NCI-H1436 (cell line): ENCODE measurements at regions not wholly inside any gene's neighbourhood (a gene's known extent, or its start where the extent isn't known, plus 50 kb on each side); places are given as distances from the start of the nearest gene placed in this dataset.
A peak's percentile ranks its signal among the peaks of the same experiment; 100 is the strongest.
"Not testable (repeated sequence)": the region's sequence is repeated elsewhere in the genome, so short reads cannot be mapped to it uniquely, and the experiment has no call there.

Experiments
- DNase-seq: peaks from one replicate; lab custom pipeline; 2025; lab: John Stamatoyannopoulos, UW

DNA sequence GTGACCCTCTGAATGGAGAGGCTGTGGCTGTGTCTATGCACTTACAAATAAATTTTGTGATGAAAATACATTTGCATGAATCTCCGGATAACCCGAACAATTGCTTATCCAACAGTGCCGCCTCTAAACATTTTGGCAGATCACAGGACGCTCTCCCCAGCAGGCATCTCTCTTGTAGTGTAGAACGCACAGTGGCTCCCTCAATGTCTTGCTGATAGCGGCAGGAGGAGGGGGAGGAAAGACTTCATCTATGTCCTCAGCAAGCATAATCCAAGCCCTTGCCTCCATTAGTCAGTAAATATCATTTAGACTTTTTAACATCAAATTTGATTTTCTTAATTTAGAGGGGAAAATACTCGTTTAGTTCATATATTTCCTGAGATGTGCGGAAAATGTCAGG, 318.1 kb upstream of the IGF1R start:
- DNase-seq = no peak

DNA sequence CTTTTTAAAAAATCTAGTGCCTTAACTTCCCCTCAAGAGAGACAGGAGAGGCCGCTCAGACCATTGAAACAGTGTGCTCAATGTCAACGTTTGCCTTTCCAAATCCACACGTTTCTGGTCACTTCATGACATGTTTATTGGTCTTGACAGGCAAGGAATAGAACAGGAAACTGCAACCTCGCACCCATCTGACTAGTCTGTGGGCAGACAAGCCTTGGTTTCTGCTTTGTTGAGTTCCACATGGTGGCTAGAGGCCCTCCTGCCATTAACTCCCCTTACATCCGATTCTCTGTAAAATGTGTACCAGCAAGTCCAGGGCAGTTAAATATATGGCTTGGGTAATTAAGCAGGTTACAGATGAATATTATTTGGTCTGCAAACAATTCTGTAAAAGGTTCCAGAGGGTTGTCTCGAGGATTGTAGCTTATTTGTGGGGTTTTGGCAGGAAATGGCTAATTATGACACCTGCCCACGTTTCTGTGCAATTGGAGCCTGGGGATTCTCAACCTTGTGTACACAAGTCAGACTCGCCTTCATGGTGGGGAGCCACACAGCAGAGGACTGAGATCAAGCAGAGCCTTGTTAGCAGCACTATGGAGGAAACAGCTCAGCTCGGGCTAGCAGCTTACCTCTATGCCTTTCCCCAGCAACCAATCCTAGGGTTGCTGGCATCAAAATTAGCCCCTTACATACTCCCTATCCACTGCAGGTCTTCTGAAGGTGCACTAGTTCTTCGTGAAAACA, 317.5 kb upstream of the IGF1R start:
- peak; percentile 40 for DNase-seq

DNA sequence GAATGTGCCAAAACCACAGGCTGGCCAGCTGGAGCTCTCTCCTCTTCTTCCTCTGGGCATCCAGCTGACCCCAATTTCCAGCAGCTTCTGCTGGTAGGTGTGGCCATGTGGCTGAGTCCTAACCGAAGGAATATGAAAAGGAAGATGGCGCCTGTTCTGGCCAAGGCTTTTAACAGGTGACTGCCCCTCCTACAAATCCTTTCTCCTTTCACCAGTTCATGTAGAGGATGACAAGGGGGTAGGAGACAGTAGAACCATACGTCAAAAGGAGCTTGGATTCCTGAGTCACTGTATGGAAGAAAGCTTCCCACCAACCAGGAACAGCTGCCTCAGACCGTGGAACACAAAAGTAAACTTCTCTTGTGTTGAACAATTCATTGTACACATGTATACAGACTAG, 316.7 kb upstream of the IGF1R start:
- no peak for DNase-seq

DNA sequence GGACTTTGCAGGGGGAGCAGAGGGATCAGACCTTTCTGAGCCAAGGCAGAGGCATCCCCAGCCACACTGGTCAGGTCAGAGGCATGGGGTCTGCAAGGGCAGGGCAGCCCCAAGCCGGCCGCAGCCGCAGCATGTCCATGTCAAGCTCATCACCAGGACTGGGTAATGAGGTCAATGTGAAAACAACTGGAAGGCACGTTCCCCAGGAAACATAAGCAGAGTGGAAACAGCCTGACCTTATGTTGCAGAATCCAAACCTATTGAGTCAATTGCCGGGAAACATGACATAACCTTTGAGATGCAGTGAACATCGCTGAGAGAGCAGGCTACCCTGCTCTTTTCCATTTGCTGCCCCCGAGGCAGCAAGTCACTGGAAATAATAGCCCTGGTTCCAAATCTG, 315.1 kb upstream of the IGF1R start:
- DNase-seq = no peak

DNA sequence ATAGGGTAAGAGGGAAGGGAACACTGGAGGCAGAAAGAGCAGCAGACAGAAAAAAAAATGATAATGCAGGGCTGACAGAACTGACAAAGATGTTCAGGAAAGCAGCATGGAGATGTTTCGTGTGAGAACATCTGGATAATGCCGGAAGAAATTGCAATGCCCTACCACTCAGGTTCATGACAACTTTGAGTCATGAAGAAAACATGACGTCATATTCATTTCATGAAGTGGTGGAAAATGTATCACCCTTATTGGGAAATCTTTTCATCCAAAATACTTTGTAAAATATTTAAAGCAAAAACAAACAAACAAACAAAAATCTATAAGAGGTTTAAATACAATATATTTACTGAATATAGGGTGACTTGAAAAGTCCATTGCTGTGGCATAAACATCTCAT, 305.4 kb upstream of the IGF1R start:
- no peak for DNase-seq

DNA sequence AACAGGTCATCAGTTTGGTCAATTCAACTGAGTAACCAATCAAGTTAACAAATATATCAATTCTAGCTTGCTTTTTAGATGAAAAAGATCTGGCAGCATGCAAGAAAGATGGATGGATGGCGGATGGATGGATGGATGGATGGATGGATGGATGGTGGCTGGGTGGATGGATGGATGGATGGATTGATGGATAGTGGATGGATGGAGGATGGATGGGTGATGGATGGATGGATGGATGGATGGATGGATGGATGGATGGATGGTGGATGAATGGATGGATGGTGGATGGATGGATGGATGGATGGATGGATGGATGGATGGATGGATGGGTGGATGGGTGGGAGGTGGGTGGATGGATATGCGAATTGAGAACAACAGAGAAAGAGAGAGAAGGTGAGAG, 303.7 kb upstream of the IGF1R start:
- no peak for DNase-seq

DNA sequence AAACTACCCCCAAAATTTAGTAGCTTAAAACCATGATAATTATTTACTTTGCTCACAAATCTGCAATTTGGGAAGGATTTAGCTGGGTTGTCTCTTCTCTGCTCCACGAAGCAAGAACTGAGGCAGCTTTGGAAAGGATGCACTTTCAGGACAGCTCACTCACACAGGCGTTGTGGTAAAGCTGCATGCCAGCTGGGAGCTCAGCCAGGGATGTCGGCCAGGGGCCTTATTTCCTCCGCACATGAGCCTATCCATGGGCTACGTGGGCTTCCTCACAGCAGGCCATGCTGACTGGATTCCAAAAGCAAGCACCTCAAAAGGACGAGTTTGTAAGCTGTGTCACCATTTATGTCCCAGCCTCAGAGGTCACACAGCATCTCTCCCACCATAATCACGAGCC, 301.3 kb upstream of the IGF1R start:
- no peak for DNase-seq

DNA sequence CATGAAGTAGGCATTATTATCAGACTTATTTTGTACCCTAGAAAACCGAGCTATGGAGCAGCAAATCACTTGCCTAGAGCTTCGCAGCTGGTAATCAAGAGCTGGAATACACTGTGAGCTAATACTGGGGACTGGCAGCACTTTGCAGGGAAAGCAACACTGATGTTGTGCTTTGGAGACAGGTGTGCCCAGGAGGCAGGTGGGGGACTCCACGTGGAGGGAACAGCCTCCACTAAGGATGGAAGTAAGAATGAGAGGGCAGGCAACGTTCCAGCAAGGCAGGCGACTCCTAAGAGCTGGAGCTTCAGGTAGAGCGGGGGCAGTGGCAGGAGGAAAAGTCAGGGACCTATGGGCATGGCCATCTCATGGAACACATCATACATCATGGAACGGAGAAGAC, 300.5 kb upstream of the IGF1R start:
- DNase-seq = no peak

DNA sequence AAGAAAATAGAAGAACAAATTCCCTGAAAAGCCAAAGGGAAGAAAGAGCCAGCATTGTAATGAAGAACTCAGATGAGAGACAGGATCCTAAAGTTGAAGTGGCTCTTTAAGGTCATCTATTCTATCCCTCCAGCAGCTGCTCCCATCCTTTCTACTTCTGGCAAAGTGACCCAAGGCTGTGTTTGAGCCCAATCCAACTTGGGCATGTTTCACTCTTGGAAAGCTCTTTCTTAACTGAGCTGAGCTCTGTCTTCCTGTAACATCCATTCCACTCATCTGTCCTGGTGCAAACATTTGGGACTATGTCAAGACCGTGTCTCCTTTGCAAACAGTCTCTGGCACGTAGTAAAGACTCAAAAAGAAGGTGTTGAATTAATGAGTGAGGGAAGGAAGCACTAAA, 298.1 kb upstream of the IGF1R start:
- DNase-seq = no peak

DNA sequence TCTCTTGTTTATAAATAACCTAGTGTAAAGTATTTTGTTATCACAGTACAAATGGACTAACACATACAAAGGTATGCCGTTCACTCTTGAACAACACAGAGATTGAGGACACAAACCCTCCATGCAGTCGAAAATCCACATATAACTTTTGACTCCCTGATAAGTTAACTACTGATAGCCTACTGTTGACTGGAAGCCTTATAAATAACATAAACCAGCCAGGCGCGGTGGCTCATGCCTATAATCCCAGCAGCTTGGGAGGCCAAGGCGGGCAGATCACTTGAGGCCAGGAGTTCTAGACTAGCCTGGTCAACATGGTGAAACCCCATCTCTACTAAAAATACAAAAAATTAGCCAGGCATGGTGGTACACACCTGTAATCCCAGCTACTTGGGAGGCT, 290.1 kb upstream of the IGF1R start:
- DNase-seq = not testable (repeated sequence)

DNA sequence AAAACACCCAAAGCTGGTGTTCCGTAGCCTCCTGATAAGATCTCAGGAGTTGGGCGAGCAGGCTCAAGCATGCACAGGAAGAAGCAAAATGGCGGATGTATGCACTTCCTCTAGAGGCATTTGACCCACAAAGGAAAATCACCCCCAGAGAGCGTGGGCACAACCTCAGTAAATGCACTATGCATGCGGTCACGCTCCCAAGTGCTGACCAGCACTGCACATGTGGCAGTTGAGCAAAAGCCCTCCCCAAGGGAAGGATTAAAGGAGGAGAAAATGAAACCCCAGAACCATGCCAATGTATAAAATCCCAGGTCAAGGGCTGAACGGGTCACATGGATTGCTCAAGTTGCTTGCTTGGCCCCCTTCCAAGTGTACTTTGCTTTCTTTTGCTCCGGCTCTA, 289.4 kb upstream of the IGF1R start:
- no peak for DNase-seq

DNA sequence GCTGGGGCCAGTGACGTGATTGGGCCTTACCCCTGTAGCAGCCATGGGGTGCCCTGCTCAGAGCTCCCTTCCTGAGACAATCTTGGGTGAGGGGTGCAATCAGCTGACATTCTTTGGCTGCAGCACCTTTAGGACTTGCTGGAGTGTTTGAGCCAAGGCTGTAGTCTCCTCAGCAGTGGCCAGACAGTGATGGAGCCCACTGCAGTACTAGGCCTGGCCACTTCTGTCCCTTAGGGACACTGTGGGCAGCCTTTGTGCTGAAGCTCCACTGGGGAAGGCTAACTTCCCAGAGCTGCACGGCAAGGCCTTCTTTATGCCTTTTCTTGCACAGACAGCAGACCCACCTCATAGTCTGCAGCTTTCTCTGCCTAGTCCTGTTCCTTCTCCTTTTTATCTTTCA, 284.9 kb upstream of the IGF1R start:
- no peak for DNase-seq

DNA sequence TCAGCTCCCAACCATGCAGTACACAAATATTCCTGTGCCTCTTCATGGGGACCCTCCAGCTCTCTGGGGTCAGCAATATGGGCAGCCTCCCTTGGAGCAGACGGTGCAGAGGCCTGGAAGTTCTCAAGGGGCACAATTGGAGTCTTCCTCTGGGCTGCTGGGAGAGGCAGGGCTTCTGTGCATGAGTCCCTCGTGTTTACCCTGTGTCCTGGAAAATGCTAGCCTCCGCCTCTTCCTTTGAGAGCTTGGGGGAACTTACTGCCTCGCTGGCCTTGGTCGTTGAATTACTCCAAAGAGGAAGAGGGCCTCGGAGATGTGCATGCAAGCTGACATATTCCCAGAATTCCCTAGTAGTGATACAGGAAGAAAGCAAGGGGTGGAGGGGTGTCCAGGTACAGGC, 284.4 kb upstream of the IGF1R start:
- no peak for DNase-seq

DNA sequence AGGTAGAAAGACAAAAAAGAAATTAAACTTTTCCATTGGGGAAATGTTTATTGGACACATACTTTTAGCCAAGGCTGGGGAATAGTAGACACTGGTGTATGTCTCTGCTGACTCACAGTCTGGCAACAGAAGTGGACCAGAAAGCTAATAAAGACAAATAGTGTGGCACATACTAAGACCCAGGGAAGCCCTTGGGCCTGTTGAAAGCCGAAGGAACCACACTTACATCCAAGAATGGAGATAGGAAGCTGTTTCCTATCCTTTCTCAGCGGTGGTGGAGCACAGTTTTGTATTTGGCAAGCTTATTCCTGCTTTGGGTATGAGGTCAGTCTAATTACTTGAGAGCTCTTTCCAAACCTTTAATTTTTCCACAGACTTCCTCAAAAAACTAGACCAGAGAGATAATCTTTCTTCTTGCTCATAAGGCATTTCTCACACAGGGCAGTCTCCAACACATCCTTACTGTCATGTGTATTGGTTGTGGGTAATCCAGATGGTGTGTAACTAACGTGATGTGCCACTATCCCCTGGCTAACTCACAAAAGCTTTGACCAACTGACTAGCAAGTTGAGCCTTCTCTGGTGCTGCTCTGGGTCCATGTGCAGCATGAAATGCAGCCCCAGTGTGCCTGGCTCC, 279.1 kb upstream of the IGF1R start:
- no peak for DNase-seq

DNA sequence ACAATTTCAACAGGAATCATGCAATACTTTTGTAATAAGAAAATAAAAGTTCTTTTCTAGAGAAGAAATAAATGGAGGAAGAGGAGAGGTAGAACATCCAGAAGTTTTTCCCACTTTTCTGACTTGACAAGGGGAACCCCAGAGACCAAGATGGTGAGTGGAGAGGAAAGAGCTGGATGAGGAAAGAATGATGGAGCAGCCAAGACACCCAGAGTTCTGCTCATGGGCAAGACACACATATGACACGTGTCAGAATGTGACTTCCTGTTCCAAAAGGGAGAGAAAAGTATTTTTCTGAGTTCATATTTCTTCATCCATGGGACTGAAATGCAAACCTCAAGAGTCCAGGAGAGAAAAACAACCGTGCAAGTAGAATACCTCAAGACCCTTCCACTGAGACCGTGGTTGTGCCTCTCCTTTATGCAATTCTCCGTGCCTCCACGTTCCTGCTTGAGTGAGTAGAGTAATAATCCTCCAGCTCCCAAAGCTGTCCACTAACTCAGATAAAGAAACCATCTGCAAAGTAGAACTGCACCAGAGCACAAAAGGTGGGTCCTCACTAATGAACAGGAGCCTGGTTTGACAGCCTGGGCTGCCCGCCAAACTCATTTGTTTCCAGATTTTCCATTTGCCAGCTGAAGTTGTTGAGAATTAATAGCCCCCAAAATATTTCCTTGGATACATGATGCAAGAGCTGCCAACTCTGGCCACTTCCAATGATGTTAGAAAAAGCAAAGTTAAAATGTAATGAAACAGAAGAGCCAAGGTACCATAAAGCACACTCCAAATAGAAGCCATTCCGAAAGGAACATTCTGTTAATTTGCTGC, 272.6 kb upstream of the IGF1R start:
- DNase-seq = no peak

DNA sequence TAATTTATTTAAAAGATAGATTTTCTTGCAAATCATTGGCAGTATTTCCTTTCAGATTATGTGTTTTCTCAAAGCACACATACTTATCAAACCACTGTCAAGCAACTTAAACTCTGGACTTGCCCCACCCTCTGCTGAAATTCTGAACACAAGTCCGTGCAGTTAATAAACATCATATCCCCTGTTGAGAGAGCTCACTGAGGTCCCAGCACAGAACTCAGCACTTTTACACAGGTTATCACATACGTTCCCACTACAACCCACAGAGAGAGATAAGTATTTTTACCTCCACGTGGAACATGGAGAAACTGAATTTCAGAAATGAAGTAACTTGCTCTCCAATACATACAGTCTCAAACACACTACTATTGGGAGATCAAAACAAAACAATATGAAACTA, 267.6 kb upstream of the IGF1R start:
- no peak for DNase-seq

DNA sequence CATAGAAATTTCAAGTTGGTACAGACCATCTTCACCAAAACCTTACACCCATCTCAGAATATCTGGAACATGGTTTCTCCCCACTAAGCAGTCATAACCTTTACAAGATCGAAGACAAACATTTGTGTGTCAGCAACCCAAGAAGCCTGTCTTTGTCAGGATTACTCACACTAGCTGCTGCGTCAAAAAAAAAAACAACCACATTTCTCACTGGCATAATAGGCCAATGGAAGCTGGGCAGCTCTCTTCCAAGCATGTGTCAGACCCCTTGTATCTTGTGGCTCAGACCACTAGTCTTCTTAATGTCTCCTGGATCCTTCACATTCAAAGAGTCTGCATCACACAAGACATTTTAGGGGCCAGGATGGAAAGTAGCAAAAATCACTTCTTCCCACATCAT, 266.9 kb upstream of the IGF1R start:
- no peak for DNase-seq

DNA sequence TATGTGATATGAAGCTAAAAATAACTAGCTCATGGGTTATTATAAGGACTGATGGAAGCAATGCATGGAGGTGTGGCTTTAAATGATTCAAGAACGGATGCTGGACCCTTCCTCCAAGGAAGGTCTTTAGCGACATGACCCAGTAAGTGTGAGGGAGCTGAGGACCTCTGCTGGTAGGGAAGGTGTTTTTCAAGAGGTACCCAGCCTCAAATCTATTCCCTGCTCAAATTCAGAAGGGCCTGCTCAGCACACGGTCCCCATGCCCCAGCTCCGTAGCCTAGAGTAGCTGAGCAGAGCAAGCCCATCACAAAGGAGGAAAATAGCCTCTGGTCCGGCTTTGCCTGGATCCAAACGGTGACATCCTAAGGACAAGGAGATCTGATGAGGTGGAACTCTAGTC, 266.2 kb upstream of the IGF1R start:
- DNase-seq = no peak

DNA sequence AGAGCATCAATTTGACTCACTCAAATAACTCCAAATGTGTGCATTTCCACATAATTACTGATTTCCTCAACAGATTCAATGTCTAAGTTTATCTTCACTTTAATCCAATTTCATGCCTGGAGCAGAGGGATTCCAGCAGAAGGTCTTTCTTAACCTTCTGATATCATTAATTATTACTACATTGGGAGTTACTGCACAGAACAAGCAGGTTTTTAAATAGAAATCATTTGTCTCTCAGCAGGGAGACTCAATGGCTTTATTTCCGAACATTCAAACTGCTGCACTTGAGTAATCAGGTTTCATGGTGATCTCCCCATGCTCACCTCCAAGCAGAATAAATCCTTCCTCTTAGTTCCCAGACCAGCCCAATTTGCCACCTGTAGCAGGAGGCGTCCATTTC, 264.8 kb upstream of the IGF1R start:
- DNase-seq = no peak

DNA sequence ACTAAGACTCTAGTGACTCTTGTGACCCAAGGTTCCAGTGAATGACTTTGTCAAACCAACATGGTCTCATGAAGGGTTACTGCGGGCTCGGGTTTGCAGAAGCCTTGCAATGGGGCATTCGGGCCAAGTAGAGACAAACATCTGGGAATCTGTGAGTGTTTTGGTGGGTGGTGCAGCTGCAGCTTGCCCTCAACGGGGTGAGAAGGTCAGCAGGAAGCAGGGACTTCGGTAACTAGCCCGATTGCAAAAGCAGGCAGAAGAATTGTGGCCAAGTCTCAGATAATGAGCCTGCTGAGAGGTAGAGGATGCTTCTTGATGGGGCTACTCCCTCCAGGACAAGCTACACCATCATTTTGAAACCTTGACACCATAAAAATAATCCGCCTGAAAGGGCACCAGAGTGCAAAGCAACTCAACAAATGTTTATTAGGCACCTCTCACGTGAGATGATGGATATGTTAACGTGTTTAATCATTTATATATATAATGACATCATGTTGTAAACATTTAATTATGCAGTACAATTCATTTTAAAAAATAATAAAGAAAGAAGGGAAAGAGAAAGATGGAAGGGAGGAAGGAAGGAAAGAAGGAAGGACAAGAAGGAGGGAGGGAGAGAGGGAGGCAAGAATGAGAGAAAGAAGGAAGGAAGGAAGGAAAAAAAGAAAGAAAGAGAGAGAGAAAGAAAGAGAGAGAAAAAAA, 263.9 kb upstream of the IGF1R start:
- no peak for DNase-seq

DNA sequence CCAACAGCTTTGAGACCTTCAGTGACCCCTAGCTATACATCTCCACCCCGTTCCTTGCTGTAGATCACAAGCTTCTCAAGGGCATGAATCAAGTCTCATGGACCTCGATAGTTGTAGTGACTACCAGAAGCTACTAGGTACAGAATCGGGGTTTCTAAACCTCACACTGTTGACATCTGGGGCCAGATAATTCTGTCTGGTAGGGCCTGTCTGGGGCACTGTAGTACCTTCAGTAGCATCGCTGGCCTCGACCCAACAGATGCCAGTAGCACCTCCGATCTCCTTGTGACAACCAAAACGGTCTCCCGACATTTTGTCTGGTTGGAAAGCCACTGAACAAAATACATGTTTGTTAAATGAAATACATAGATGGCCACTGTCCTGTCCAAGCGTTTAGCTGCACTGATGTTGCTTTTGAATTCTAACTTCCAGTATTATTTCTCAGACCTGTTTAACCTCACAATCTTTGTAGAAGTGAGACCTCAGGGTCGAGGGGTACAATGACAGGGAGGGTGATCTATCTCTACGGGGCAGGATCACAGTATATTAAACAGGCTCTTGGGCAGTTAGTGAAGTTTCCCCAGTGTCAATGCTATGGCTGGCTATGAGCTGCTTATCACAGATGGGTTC, 262.5 kb upstream of the IGF1R start:
- DNase-seq = no peak

DNA sequence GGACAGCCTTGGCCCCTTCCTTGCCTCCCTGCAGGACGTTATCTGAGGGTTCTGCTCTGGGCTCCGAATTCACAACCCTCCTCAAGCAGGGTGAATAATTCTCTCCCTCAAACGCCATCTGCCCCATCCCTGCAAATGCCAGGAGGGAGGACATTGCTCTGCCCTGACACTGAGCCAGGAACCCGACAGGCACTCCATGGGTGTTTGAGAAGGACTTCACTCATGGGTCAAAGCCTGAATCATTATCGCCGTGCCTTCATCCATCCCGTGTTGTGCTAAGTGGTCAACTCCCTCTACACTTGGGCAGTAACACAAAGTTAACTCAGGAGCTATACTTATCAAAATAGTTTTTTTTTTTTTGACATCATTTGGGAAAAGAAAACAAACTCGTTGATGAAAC, 261.8 kb upstream of the IGF1R start:
- DNase-seq = no peak
